Suprapubic skin (tissue), 4 donors: ENCODE measurements at regions not wholly inside any gene's neighbourhood (a gene's known extent, or its start where the extent isn't known, plus 50 kb on each side); places are given as distances from the start of the nearest gene placed in this dataset.

Experiments
- EP300 ChIP-seq: sonication (generic); formaldehyde crosslinking; IDR thresholded peaks from one replicate; pipeline ENCODE4 v1.6.1; 2017; ENCODE audit warnings: antibody characterized with exemption
- POLR2A ChIP-seq, 2 donors: fragments of 450-650 bp; IDR thresholded peaks; one replicate each; pipeline ENCODE4 v1.6.1; 2017; ENCODE audit warnings: antibody characterized with exemption in 2 of 2, mild to moderate bottlenecking in 2 of 2, moderate library complexity in 2 of 2
- POLR2AphosphoS5 ChIP-seq, 3 donors: sonication (generic); formaldehyde crosslinking; IDR thresholded peaks; one replicate each; pipeline ENCODE4 v1.6.1; 2017; ENCODE audit warnings: antibody characterized with exemption in 3 of 3
- TF ChIP-seq, protein P1 (sequence below), 2 donors: fragments of 200-600 bp in 1 of 2; fragments of 450-650 bp in 1 of 2; sonication (generic) in 1 of 2; IDR thresholded peaks; one replicate each; pipeline ENCODE4 v1.5.1; 2016 to 2019; ENCODE audit warnings: antibody characterized with exemption in 2 of 2, mild to moderate bottlenecking in 1 of 2, moderate library complexity in 1 of 2

DNA sequence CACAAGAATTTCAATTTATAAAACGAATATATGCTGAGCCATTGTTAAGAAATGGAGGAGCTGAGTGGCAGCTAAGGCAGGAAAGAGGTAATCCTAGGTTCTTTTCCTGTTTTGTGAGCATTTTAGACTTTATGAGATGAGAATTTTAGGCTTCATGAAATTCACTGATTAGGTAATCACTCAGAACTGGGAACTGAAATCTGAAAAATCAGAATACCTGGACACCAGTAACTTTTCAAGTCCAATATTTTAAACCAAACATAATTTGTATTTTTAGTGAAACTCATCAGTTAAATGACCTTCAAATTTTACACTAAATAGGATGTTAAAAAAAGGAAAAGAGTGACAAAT lies 389.9 kb downstream of the HTR1B start:
- TF ChIP-seq, protein P1, sequence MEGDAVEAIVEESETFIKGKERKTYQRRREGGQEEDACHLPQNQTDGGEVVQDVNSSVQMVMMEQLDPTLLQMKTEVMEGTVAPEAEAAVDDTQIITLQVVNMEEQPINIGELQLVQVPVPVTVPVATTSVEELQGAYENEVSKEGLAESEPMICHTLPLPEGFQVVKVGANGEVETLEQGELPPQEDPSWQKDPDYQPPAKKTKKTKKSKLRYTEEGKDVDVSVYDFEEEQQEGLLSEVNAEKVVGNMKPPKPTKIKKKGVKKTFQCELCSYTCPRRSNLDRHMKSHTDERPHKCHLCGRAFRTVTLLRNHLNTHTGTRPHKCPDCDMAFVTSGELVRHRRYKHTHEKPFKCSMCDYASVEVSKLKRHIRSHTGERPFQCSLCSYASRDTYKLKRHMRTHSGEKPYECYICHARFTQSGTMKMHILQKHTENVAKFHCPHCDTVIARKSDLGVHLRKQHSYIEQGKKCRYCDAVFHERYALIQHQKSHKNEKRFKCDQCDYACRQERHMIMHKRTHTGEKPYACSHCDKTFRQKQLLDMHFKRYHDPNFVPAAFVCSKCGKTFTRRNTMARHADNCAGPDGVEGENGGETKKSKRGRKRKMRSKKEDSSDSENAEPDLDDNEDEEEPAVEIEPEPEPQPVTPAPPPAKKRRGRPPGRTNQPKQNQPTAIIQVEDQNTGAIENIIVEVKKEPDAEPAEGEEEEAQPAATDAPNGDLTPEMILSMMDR (IDR thresholded peaks at IDR 0.05): no peak
- TF ChIP-seq POLR2A (IDR thresholded peaks at IDR 0.05) (no peak), POLR2AphosphoS5 (IDR thresholded peaks at IDR 0.05) (no peak), EP300 (no peak)
